H1 (cell line): ENCODE measurements at regions not wholly inside any gene's neighbourhood (a gene's known extent, or its start where the extent isn't known, plus 50 kb on each side); places are given as distances from the start of the nearest gene placed in this dataset.

ENCODE experiments used
- GTF2F1 ChIP-seq: IDR thresholded peaks from 2 replicates; pipeline ENCODE4 v1.6.1; 2012; ENCODE audit warnings: low read depth, low read length, improper control_type of control experiment, borderline replicate concordance
- KDM5A ChIP-seq: fragments of 200-600 bp; IDR thresholded peaks from 2 replicates; pipeline ENCODE4 v1.7.1; 2012; ENCODE audit warnings: mild to moderate bottlenecking, low read length, inconsistent platforms, mixed read lengths
- USF2 ChIP-seq: IDR thresholded peaks from 2 replicates; pipeline ENCODE4 v1.6.1; 2011; ENCODE audit warnings: low read length, improper control_type of control experiment

- TF ChIP-seq KDM5A (no peak), GTF2F1 (no peak), USF2 (no peak)
These were observed 117.2 kb upstream of the KLF7 start (continued) for GRCh38 chr2:207282916-207283315.
